ENCODE measurements at regions not wholly inside any gene's neighbourhood (a gene's known extent, or its start where the extent isn't known, plus 50 kb on each side); places are given as distances from the start of the nearest gene placed in this dataset.

DNA sequence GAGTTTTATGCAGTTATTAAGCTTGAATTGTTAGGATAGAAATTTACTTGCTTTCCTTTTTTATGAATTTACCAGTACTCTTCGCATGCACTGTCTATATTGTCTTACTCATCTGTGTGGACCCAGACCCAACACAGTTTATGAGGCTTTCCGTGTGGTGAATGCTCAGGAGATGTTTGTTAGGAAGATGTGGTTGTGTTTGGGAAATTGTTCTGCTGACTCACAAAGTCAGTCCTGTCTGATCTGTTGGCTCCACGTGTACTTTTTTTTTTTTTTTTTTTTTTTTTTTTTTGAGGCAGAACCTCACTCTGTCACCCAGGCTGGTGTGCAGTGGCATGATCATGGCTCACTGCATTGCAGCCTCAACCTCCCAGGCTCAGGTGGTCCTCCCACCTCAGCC is 532.5 kb downstream of the LMO7 start:
- Histone ChIP-seq H3K27ac (replicated peaks) (no peak overlapping the region), H3K27me3 (ENCODE audit: insufficient read depth, poor library complexity, severe bottlenecking) (no peaks in the 10 kb centered on the region), H3K4me3 (replicated peaks; ENCODE audit: insufficient read depth, low read length) (no peak overlapping the region)
- no peak for TF ChIP-seq GABPA (IDR thresholded peaks at IDR 0.05; ENCODE audit: low read depth)
- TF ChIP-seq, protein P1, sequence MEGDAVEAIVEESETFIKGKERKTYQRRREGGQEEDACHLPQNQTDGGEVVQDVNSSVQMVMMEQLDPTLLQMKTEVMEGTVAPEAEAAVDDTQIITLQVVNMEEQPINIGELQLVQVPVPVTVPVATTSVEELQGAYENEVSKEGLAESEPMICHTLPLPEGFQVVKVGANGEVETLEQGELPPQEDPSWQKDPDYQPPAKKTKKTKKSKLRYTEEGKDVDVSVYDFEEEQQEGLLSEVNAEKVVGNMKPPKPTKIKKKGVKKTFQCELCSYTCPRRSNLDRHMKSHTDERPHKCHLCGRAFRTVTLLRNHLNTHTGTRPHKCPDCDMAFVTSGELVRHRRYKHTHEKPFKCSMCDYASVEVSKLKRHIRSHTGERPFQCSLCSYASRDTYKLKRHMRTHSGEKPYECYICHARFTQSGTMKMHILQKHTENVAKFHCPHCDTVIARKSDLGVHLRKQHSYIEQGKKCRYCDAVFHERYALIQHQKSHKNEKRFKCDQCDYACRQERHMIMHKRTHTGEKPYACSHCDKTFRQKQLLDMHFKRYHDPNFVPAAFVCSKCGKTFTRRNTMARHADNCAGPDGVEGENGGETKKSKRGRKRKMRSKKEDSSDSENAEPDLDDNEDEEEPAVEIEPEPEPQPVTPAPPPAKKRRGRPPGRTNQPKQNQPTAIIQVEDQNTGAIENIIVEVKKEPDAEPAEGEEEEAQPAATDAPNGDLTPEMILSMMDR (IDR thresholded peaks at IDR 0.05; ENCODE audit: insufficient read depth, low read length): no peak
- TF ChIP-seq POLR2AphosphoS5 (IDR thresholded peaks at IDR 0.05; ENCODE audit: low read depth): no peak
- TF ChIP-seq, protein P2, sequence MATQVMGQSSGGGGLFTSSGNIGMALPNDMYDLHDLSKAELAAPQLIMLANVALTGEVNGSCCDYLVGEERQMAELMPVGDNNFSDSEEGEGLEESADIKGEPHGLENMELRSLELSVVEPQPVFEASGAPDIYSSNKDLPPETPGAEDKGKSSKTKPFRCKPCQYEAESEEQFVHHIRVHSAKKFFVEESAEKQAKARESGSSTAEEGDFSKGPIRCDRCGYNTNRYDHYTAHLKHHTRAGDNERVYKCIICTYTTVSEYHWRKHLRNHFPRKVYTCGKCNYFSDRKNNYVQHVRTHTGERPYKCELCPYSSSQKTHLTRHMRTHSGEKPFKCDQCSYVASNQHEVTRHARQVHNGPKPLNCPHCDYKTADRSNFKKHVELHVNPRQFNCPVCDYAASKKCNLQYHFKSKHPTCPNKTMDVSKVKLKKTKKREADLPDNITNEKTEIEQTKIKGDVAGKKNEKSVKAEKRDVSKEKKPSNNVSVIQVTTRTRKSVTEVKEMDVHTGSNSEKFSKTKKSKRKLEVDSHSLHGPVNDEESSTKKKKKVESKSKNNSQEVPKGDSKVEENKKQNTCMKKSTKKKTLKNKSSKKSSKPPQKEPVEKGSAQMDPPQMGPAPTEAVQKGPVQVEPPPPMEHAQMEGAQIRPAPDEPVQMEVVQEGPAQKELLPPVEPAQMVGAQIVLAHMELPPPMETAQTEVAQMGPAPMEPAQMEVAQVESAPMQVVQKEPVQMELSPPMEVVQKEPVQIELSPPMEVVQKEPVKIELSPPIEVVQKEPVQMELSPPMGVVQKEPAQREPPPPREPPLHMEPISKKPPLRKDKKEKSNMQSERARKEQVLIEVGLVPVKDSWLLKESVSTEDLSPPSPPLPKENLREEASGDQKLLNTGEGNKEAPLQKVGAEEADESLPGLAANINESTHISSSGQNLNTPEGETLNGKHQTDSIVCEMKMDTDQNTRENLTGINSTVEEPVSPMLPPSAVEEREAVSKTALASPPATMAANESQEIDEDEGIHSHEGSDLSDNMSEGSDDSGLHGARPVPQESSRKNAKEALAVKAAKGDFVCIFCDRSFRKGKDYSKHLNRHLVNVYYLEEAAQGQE (IDR thresholded peaks at IDR 0.05; ENCODE audit: insufficient replicate concordance, low read depth): no peak
- TF ChIP-seq SPI1 (IDR thresholded peaks at IDR 0.05; ENCODE audit: borderline replicate concordance, low read depth): no peak
- no peak for DNase-seq (ENCODE audit: low read depth in 1 of 2, low spot score in 1 of 2)

GRCh38 chr13:76164290-76164689 is 528.2 kb downstream of the LMO7 start:
- no peak for TF ChIP-seq POLR2AphosphoS5 (IDR thresholded peaks at IDR 0.05; ENCODE audit: low read depth)
- TF ChIP-seq, protein P1 (IDR thresholded peaks at IDR 0.05; ENCODE audit: insufficient read depth, low read length): no peak
- TF ChIP-seq GABPA (IDR thresholded peaks at IDR 0.05; ENCODE audit: low read depth): no peak
- no peak for TF ChIP-seq SPI1 (IDR thresholded peaks at IDR 0.05; ENCODE audit: borderline replicate concordance, low read depth)
- TF ChIP-seq, protein P2 (IDR thresholded peaks at IDR 0.05; ENCODE audit: insufficient replicate concordance, low read depth): no peak
- DNase-seq (ENCODE audit: low read depth in 1 of 2, low spot score in 1 of 2): no peak
- Histone ChIP-seq H3K27ac (replicated peaks) (no peak overlapping the region), H3K27me3 (ENCODE audit: insufficient read depth, poor library complexity, severe bottlenecking) (no peaks in the 10 kb centered on the region), H3K4me3 (replicated peaks; ENCODE audit: insufficient read depth, low read length) (no peak overlapping the region)

DNA sequence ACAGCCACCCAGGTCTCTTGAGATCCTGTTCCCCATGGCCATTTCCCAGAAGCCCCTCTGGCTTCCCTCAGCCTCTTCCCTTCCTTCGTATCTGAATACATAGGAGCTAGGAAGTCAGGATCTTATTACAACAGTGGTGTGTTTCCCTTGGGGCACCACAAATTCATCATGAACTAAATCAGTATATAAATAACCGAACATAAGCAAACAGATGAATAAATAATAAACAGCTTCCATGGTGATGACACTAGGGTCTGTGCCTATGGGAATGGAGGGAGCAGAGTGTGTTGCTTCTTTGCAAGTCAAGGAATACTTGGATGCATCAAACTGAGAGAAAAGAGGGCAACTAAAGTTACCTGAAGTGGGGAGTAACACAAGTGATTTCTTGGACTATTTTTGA is 527.6 kb downstream of the LMO7 start:
- TF ChIP-seq SPI1 (IDR thresholded peaks at IDR 0.05; ENCODE audit: borderline replicate concordance, low read depth) (no peak), GABPA (IDR thresholded peaks at IDR 0.05; ENCODE audit: low read depth) (no peak), POLR2AphosphoS5 (IDR thresholded peaks at IDR 0.05; ENCODE audit: low read depth) (no peak)
- TF ChIP-seq, protein P2 (IDR thresholded peaks at IDR 0.05; ENCODE audit: insufficient replicate concordance, low read depth): no peak
- TF ChIP-seq, protein P1 (IDR thresholded peaks at IDR 0.05; ENCODE audit: insufficient read depth, low read length): no peak
- no peak for DNase-seq (ENCODE audit: low read depth in 1 of 2, low spot score in 1 of 2)
- Histone ChIP-seq H3K4me3 (replicated peaks; ENCODE audit: insufficient read depth, low read length) (no peak overlapping the region), H3K27ac (replicated peaks) (no peak overlapping the region), H3K27me3 (ENCODE audit: insufficient read depth, poor library complexity, severe bottlenecking) (no peaks in the 10 kb centered on the region)
